HEK293 (cell line): ENCODE measurements at regions not wholly inside any gene's neighbourhood (a gene's known extent, or its start where the extent isn't known, plus 50 kb on each side); places are given as distances from the start of the nearest gene placed in this dataset.

Experiments
- CTCF ChIA-PET: fragments of 350-600 bp; formaldehyde crosslinking; extraction: SDS; loops from one replicate; lab custom pipeline; 2021; ENCODE audit warnings: antibody characterized with exemption; lab: Yijun Ruan, JAX
- POLR2A ChIA-PET: fragments of 300-600 bp; formaldehyde crosslinking; extraction: SDS; loops from one replicate; lab custom pipeline; 2020; ENCODE audit warnings: antibody characterized with exemption, inconsistent platforms; lab: Yijun Ruan, JAX
- H3K27ac ChIP-seq: fragments of 200-500 bp; sonication (Bioruptor generic); 2 replicates; pipeline ENCODE4 v1.5.1; 2014; ENCODE audit warnings: low read depth, low read length, control low read depth, inconsistent platforms; ENCODE audit errors: extremely low read depth
- H3K36me3 ChIP-seq, 2 experiments: fragments of 200-500 bp in 1 of 2; sonication (Bioruptor generic) in 1 of 2; 1 replicate in 1 of 2; 2 replicates in 1 of 2; pipeline ENCODE4 v1.5.1; 2014 to 2017; ENCODE audit warnings: inconsistent platforms in 2 of 2, low read length in 2 of 2; ENCODE audit not compliant: control insufficient read depth in 2 of 2, insufficient read depth in 1 of 2
- H3K4me1 ChIP-seq: fragments of 200-500 bp; sonication (Bioruptor generic); 2 replicates; pipeline ENCODE4 v1.5.1; 2014; ENCODE audit warnings: mild to moderate bottlenecking, low read length, inconsistent platforms; ENCODE audit not compliant: control insufficient read depth, insufficient read depth
- H3K4me3 ChIP-seq: 2 replicates; pipeline ENCODE4 v1.5.1; 2011; ENCODE audit warnings: low read depth, mild to moderate bottlenecking, control low read depth, low read length, moderate library complexity
- H3K9me3 ChIP-seq: fragments of 200-500 bp; sonication (Bioruptor generic); 2 replicates; pipeline ENCODE4 v1.5.1; 2014; ENCODE audit warnings: low read depth, low read length, inconsistent platforms; ENCODE audit not compliant: control insufficient read depth, insufficient read depth
- EGR2 ChIP-seq: fragments of 450-650 bp; formaldehyde crosslinking; IDR thresholded peaks from 2 replicates; pipeline ENCODE4 v1.5.1; 2016; ENCODE audit warnings: low read depth, missing biosample characterization, missing genetic modification characterization
- HOXD13 ChIP-seq: sonication (generic); formaldehyde crosslinking; IDR thresholded peaks from 2 replicates; pipeline ENCODE4 v1.8.0; 2022; ENCODE audit warnings: missing genetic modification reagents, borderline replicate concordance
- SP3 ChIP-seq: fragments of 450-650 bp; formaldehyde crosslinking; IDR thresholded peaks from 2 replicates; pipeline ENCODE4 v1.5.1; 2016; ENCODE audit warnings: missing biosample characterization, missing genetic modification characterization
- WT1 ChIP-seq: fragments of 450-650 bp; formaldehyde crosslinking; IDR thresholded peaks from 2 replicates; pipeline ENCODE4 v1.5.1; 2016; ENCODE audit warnings: missing biosample characterization, missing genetic modification characterization
- ZBTB17 ChIP-seq: fragments of 450-650 bp; formaldehyde crosslinking; IDR thresholded peaks from 2 replicates; pipeline ENCODE4 v1.5.1; 2016; ENCODE audit warnings: missing biosample characterization, missing genetic modification characterization
- ZBTB21 ChIP-seq: fragments of 450-650 bp; formaldehyde crosslinking; IDR thresholded peaks from 2 replicates; pipeline ENCODE4 v1.5.1; 2017; ENCODE audit warnings: missing biosample characterization, missing genetic modification characterization
- ZBTB26 ChIP-seq: fragments of 450-650 bp; formaldehyde crosslinking; optimal IDR thresholded peaks from 2 replicates; pipeline ENCODE3; 2016; ENCODE audit warnings: missing biosample characterization, mild to moderate bottlenecking, missing genetic modification characterization
- ZNF140 ChIP-seq: fragments of 450-650 bp; formaldehyde crosslinking; IDR thresholded peaks from 2 replicates; pipeline ENCODE4 v1.5.1; 2016; ENCODE audit warnings: missing biosample characterization, missing genetic modification characterization
- ZNF157 ChIP-seq: fragments of 450-650 bp; formaldehyde crosslinking; IDR thresholded peaks from 2 replicates; pipeline ENCODE4 v1.5.1; 2016; ENCODE audit warnings: missing biosample characterization, missing genetic modification characterization
- ZNF221 ChIP-seq: fragments of 450-650 bp; formaldehyde crosslinking; IDR thresholded peaks from 2 replicates; pipeline ENCODE4 v1.5.1; 2017; ENCODE audit warnings: missing biosample characterization, missing genetic modification characterization, borderline replicate concordance
- ZNF280C ChIP-seq: fragments of 450-650 bp; formaldehyde crosslinking; IDR thresholded peaks from 2 replicates; pipeline ENCODE4 v1.5.1; 2016; ENCODE audit warnings: missing biosample characterization, missing genetic modification characterization
- ZNF280D ChIP-seq: fragments of 450-650 bp; formaldehyde crosslinking; IDR thresholded peaks from 2 replicates; pipeline ENCODE4 v1.5.1; 2016; ENCODE audit warnings: missing biosample characterization, missing genetic modification characterization
- ZNF529 ChIP-seq: fragments of 450-650 bp; formaldehyde crosslinking; IDR thresholded peaks from 2 replicates; pipeline ENCODE4 v1.5.1; 2017; ENCODE audit warnings: missing genetic modification characterization, missing biosample characterization; ENCODE audit not compliant: insufficient replicate concordance
- ZNF548 ChIP-seq: fragments of 450-650 bp; formaldehyde crosslinking; IDR thresholded peaks from 2 replicates; pipeline ENCODE4 v1.5.1; 2016; ENCODE audit warnings: missing biosample characterization, missing genetic modification characterization
- ZNF549 ChIP-seq: fragments of 450-650 bp; IDR thresholded peaks from 2 replicates; pipeline ENCODE4 v1.5.1; 2018; ENCODE audit warnings: missing biosample characterization, missing genetic modification characterization, mild to moderate bottlenecking, inconsistent platforms, moderate library complexity
- ZNF560 ChIP-seq: fragments of 450-650 bp; formaldehyde crosslinking; IDR thresholded peaks from 2 replicates; pipeline ENCODE4 v1.5.1; 2017; ENCODE audit warnings: missing biosample characterization, missing genetic modification characterization, borderline replicate concordance
- ZNF571 ChIP-seq: fragments of 450-650 bp; formaldehyde crosslinking; IDR thresholded peaks from 2 replicates; pipeline ENCODE4 v1.5.0; 2017; ENCODE audit warnings: missing biosample characterization, missing genetic modification characterization
- ZNF626 ChIP-seq: fragments of 450-650 bp; sonication (Bioruptor Pico); formaldehyde crosslinking; IDR thresholded peaks from 2 replicates; pipeline ENCODE4 v1.5.1; 2018; ENCODE audit warnings: missing biosample characterization, missing genetic modification characterization, inconsistent platforms
- ZNF639 ChIP-seq: fragments of 450-650 bp; formaldehyde crosslinking; IDR thresholded peaks from 2 replicates; pipeline ENCODE4 v1.5.1; 2016; ENCODE audit warnings: missing biosample characterization, missing genetic modification characterization
- ZNF664 ChIP-seq: fragments of 450-650 bp; formaldehyde crosslinking; IDR thresholded peaks from 2 replicates; pipeline ENCODE4 v1.5.1; 2016; ENCODE audit warnings: missing biosample characterization, missing genetic modification characterization
- ZNF692 ChIP-seq: fragments of 450-650 bp; formaldehyde crosslinking; IDR thresholded peaks from 2 replicates; pipeline ENCODE4 v1.5.1; 2016; ENCODE audit warnings: missing biosample characterization, missing genetic modification characterization
- ZNF830 ChIP-seq: fragments of 450-650 bp; IDR thresholded peaks from 2 replicates; pipeline ENCODE4 v1.5.0; 2018; ENCODE audit warnings: missing biosample characterization, missing genetic modification characterization, low read depth, mild to moderate bottlenecking, moderate library complexity
- ZSCAN30 ChIP-seq: fragments of 450-650 bp; IDR thresholded peaks from 2 replicates; pipeline ENCODE4 v1.5.1; 2018; ENCODE audit warnings: missing biosample characterization, mild to moderate bottlenecking, missing genetic modification characterization, moderate library complexity
- ZSCAN5A ChIP-seq: fragments of 450-650 bp; formaldehyde crosslinking; IDR thresholded peaks from 2 replicates; pipeline ENCODE4 v1.5.1; 2016; ENCODE audit warnings: missing biosample characterization, missing genetic modification characterization

GRCh38 chr2:67824186-67824585 is 238.6 kb downstream of the C1D start:
- TF ChIP-seq ZNF664 (tag by site-specific recombination) (no peak), ZNF549 (tag by site-specific recombination) (no peak), ZNF280D (tag by site-specific recombination) (no peak), ZBTB17 (tag by site-specific recombination) (no peak), ZNF140 (tag by site-specific recombination) (no peak), ZNF221 (no peak), ZSCAN30 (tag by site-specific recombination) (no peak), ZSCAN5A (tag by site-specific recombination) (no peak), ZNF529 (tag by site-specific recombination) (no peak), ZNF560 (tag by site-specific recombination) (no peak), ZNF639 (tag by site-specific recombination) (no peak), ZNF692 (tag by site-specific recombination) (no peak), ZNF626 (no peak), WT1 (no peak), SP3 (no peak), ZNF157 (tag by site-specific recombination) (no peak)
- no peak overlapping the region for H3K4me3 ChIP-seq
- no peaks in the 10 kb centered on the region for H3K36me3 ChIP-seq
- no peaks in the 10 kb centered on the region; the same call in 1 of the 2 replicates for H3K9me3 ChIP-seq
- CTCF ChIA-PET = no interaction called here
- no peaks in the 10 kb centered on the region for H3K4me1 ChIP-seq
- POLR2A ChIA-PET = no interaction called here
- H3K27ac ChIP-seq = no peak overlapping the region

- Histone ChIP-seq H3K4me3 (no peak overlapping the region), H3K36me3 (no peaks in the 10 kb centered on the region), H3K27ac (no peak overlapping the region), H3K4me1 (no peaks in the 10 kb centered on the region), H3K9me3 (no peaks in the 10 kb centered on the region)
- ChIA-PET CTCF (interaction anchor here (0.7 kb wide), 1 partner anchor 91 kb away, joined by 3 read pairs; no protein-coding TSS in a partner anchor), POLR2A (no interaction called here)
- TF ChIP-seq EGR2 (no peak), ZNF548 (tag by site-specific recombination) (no peak), ZNF664 (tag by site-specific recombination) (no peak), ZNF571 (tag by site-specific recombination) (no peak), ZBTB26 (tag by site-specific recombination) (no peak), ZNF280C (tag by site-specific recombination) (no peak), ZBTB21 (no peak), ZNF830 (tag by site-specific recombination) (no peak), HOXD13 (no peak), ZNF639 (tag by site-specific recombination) (no peak)
These were observed 237.3 kb downstream of the C1D start for GRCh38 chr2:67825476-67825875.
